ENCODE measurements at regions not wholly inside any gene's neighbourhood (a gene's known extent, or its start where the extent isn't known, plus 50 kb on each side); places are given as distances from the start of the nearest gene placed in this dataset.

DNA sequence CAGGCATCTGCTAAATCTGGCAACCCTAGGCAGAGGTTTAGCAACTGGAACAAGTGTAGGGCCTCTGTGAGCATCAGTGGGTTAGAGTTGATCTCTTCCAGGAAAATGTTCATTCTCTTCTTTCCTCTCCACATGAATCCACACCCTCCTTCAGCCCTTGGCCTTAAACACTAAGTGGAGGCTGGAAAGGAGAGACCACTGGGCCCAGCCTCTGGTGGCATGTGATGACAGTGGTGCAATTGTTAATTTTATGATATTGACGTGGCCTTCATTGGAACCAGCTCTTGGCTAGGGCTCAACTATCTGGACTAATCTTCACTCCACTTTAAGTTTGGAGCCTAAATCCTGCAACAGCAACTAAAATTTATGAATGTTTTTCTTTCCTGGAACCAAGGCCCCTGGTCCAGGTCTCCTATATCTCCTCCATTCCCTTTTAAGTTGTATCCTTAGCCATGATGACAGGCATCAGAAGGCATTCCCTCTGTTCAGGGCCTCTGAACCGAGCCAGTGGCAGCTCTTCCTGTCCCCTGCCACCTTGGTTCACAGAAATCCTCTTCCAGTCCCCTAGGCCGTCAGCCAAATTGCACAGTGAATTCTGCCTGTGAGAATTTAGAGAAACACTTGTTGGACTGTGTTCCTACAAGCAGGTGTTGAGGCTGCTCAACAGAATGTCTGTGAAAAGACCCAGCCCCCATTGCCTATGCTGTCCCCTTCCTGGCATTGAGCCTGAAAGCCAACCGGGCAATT is 132.2 kb downstream of the PSMG1 start:
- TF ChIP-seq, protein P1, sequence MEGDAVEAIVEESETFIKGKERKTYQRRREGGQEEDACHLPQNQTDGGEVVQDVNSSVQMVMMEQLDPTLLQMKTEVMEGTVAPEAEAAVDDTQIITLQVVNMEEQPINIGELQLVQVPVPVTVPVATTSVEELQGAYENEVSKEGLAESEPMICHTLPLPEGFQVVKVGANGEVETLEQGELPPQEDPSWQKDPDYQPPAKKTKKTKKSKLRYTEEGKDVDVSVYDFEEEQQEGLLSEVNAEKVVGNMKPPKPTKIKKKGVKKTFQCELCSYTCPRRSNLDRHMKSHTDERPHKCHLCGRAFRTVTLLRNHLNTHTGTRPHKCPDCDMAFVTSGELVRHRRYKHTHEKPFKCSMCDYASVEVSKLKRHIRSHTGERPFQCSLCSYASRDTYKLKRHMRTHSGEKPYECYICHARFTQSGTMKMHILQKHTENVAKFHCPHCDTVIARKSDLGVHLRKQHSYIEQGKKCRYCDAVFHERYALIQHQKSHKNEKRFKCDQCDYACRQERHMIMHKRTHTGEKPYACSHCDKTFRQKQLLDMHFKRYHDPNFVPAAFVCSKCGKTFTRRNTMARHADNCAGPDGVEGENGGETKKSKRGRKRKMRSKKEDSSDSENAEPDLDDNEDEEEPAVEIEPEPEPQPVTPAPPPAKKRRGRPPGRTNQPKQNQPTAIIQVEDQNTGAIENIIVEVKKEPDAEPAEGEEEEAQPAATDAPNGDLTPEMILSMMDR (IDR thresholded peaks at IDR 0.05): no peak
- TF ChIP-seq POLR2A (IDR thresholded peaks at IDR 0.05): no peak

Data from body of pancreas (tissue), 4 donors.